Peyer's patch (tissue), 4 donors: ENCODE measurements at regions not wholly inside any gene's neighbourhood (a gene's known extent, or its start where the extent isn't known, plus 50 kb on each side); places are given as distances from the start of the nearest gene placed in this dataset.

Source experiments
- DNase-seq, 3 donors: peaks; one replicate each; pipeline ENCODE4 v3.0.0-alpha.2; 2017 to 2019
- H3K27ac ChIP-seq, 4 donors: fragments of 200-600 bp; sonication (generic); one replicate each; pipeline ENCODE4 v1.5.1; 2016 to 2019
- H3K27me3 ChIP-seq, 2 donors: fragments of 200-600 bp; sonication (generic); one replicate each; pipeline ENCODE4 v1.5.1; 2019
- H3K36me3 ChIP-seq, 3 donors: fragments of 200-600 bp; sonication (generic); one replicate each; pipeline ENCODE4 v1.5.1; 2016 to 2019
- H3K4me1 ChIP-seq, 4 donors: fragments of 200-600 bp; sonication (generic); one replicate each; pipeline ENCODE4 v1.5.1; 2016 to 2019
- H3K4me3 ChIP-seq, 4 donors: fragments of 200-600 bp; sonication (generic); 1 replicate in 3 of 4; 2 replicates in 1 of 4; pipeline ENCODE4 v1.5.1; 2016 to 2019; ENCODE audit warnings: mild to moderate bottlenecking in 1 of 4
- H3K9me3 ChIP-seq, 4 donors: fragments of 200-600 bp; sonication (generic); one replicate each; pipeline ENCODE4 v1.5.1; 2016 to 2019; ENCODE audit warnings: mild to moderate bottlenecking in 1 of 4
- CTCF ChIP-seq, 6 experiments: fragments of 450-650 bp in 4 of 6; fragments of 200-600 bp in 2 of 6; sonication (generic) in 1 of 6; IDR thresholded peaks; one replicate each; pipeline ENCODE4 v1.5.1; 2017 to 2019; ENCODE audit warnings: antibody characterized with exemption in 6 of 6, mild to moderate bottlenecking in 3 of 6, moderate library complexity in 1 of 6
- POLR2A ChIP-seq, 2 donors: fragments of 450-650 bp; IDR thresholded peaks; one replicate each; pipeline ENCODE4 v1.5.1; 2017; ENCODE audit warnings: antibody characterized with exemption in 2 of 2, mild to moderate bottlenecking in 2 of 2, moderate library complexity in 2 of 2

- H3K4me1 ChIP-seq = no peaks in the 10 kb centered on the region
- no peaks in the 10 kb centered on the region for H3K36me3 ChIP-seq
- H3K9me3 ChIP-seq = peaks cover 0 to 10% (median 0%) of the 10 kb centered on the region in 4 donors
- no peak overlapping the region for H3K27ac ChIP-seq
- DNase-seq = no peak
- H3K27me3 ChIP-seq = no peaks in the 10 kb centered on the region
- H3K4me3 ChIP-seq = no peak overlapping the region
- TF ChIP-seq POLR2A (IDR thresholded peaks at IDR 0.05) (no peak), CTCF (IDR thresholded peaks at IDR 0.05) (no peak)
These were observed 378.3 kb downstream of the CDH9 start for GRCh38 chr5:26660116-26660515.

GRCh38 chr5:26649000-26649399 is 389.4 kb downstream of the CDH9 start:
- Histone ChIP-seq H3K27me3 (no peaks in the 10 kb centered on the region), H3K36me3 (no peaks in the 10 kb centered on the region), H3K27ac (no peak overlapping the region), H3K9me3 (peaks cover 0 to 11% (median 0%) of the 10 kb centered on the region in 4 donors), H3K4me1 (no peaks in the 10 kb centered on the region), H3K4me3 (no peak overlapping the region)
- no peak for DNase-seq
- TF ChIP-seq CTCF (IDR thresholded peaks at IDR 0.05) (no peak), POLR2A (IDR thresholded peaks at IDR 0.05) (no peak)

- H3K9me3 ChIP-seq = peaks cover 0 to 11% (median 0%) of the 10 kb centered on the region in 4 donors
- TF ChIP-seq CTCF (IDR thresholded peaks at IDR 0.05) = no peak
- TF ChIP-seq POLR2A (IDR thresholded peaks at IDR 0.05) = no peak
- no peaks in the 10 kb centered on the region for H3K36me3 ChIP-seq
- no peak overlapping the region for H3K4me3 ChIP-seq
- no peak overlapping the region for H3K27ac ChIP-seq
- DNase-seq = no peak
- H3K27me3 ChIP-seq = no peaks in the 10 kb centered on the region
- no peaks in the 10 kb centered on the region for H3K4me1 ChIP-seq
These were observed 390.6 kb downstream of the CDH9 start for GRCh38 chr5:26647781-26648180.

- no peak overlapping the region for H3K4me3 ChIP-seq
- H3K27me3 ChIP-seq = no peaks in the 10 kb centered on the region
- no peak overlapping the region for H3K27ac ChIP-seq
- peaks cover 0 to 11% (median 0%) of the 10 kb centered on the region in 4 donors for H3K9me3 ChIP-seq
- no peaks in the 10 kb centered on the region for H3K36me3 ChIP-seq
- DNase-seq = no peak
- no peak for TF ChIP-seq CTCF (IDR thresholded peaks at IDR 0.05)
- H3K4me1 ChIP-seq = no peaks in the 10 kb centered on the region
These were observed 392.7 kb downstream of the CDH9 start for GRCh38 chr5:26645659-26646058.

GRCh38 chr5:26641492-26641891 is 396.9 kb downstream of the CDH9 start:
- H3K27me3 ChIP-seq = no peaks in the 10 kb centered on the region
- no peaks in the 10 kb centered on the region for H3K4me1 ChIP-seq
- no peak overlapping the region for H3K27ac ChIP-seq
- TF ChIP-seq CTCF (IDR thresholded peaks at IDR 0.05) (no peak), POLR2A (IDR thresholded peaks at IDR 0.05) (no peak)
- no peak for DNase-seq
- H3K9me3 ChIP-seq = peaks cover 0 to 11% (median 0%) of the 10 kb centered on the region in 4 donors
- no peak overlapping the region for H3K4me3 ChIP-seq
- H3K36me3 ChIP-seq = no peaks in the 10 kb centered on the region

GRCh38 chr5:26625099-26625498 is 413.3 kb downstream of the CDH9 start:
- no peak overlapping the region for H3K4me3 ChIP-seq
- TF ChIP-seq POLR2A (IDR thresholded peaks at IDR 0.05) (no peak), CTCF (IDR thresholded peaks at IDR 0.05) (no peak)
- no peaks in the 10 kb centered on the region for H3K4me1 ChIP-seq
- H3K27ac ChIP-seq = no peak overlapping the region
- H3K36me3 ChIP-seq = no peaks in the 10 kb centered on the region
- H3K9me3 ChIP-seq = peaks cover 0 to 3% (median 0%) of the 10 kb centered on the region in 4 donors
- no peak for DNase-seq
- H3K27me3 ChIP-seq = no peaks in the 10 kb centered on the region
